NCI-H2171 (cell line): ENCODE measurements at regions not wholly inside any gene's neighbourhood (a gene's known extent, or its start where the extent isn't known, plus 50 kb on each side); places are given as distances from the start of the nearest gene placed in this dataset.
"Not testable (repeated sequence)": the region's sequence is repeated elsewhere in the genome, so short reads cannot be mapped to it uniquely, and the experiment has no call there.

Source experiments
- DNase-seq: peaks from one replicate; lab custom pipeline; 2025; lab: John Stamatoyannopoulos, UW

DNA sequence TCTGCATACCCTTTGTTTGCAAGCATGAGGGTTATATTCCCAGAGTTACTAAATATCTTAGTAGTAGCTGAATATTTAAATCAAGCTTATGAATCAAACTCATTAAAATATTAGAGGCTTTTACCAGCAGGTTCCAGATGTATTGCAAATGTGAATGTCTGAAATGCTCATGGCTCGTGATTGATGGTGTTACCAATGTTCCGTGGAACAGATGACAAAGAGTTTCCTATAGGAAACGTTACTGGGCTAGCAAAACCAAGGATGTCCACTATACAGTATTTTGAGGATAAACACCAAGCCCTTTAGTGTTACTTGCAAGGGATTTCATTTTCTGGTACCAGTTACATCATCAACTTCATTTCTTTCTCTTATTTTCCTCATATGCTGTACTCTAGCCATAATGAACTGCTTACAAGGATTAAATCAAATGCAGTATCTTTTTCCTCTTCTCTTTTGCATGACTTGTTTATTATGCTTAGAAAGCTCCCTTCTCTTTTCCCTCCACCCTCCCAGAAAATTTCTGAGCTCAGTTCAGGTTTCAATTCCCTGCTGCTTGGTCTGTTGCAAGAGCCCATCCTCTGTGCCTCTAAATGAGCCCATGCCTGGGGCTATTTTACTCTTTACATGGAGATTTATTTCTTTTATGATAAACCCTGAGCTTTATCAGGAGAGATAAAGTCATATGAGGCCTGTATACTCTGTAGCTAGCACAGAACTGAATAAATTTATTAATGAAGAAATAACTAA is 1537.1 kb upstream of the GOT2 start:
- no peak for DNase-seq

DNA sequence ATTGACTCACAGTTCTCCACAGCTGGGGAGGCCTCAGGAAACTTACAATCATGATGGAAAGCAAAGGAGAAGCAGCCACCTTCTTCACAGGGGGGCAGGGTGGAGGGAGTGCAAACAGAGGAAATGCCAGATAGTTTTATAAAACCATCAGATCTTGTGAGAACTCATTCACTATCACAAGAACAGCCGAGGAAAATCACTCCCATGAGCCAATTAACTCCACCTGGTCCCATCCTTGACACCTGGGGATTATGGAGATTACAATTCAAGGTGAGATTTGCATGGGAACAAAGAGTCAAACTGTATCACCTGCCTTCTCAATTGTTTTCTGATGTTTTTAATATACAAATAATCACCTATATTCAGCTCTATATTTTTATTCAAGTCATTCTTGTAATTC is 1527.3 kb upstream of the GOT2 start:
- no peak for DNase-seq

- no peak for DNase-seq
Measured at GRCh38 chr16:60259956-60260355, 1525.8 kb upstream of the GOT2 start.

- DNase-seq: no peak
Measured at GRCh38 chr16:60246086-60246485, 1512.0 kb upstream of the GOT2 start.

- no peak for DNase-seq
Measured at GRCh38 chr16:60241671-60242070, 1507.6 kb upstream of the GOT2 start.

GRCh38 chr16:60230666-60231065 is 1496.5 kb upstream of the GOT2 start:
- DNase-seq: no peak

GRCh38 chr16:60225541-60225940 is 1491.4 kb upstream of the GOT2 start:
- no peak for DNase-seq

GRCh38 chr16:60217787-60218186 is 1483.7 kb upstream of the GOT2 start:
- no peak for DNase-seq

DNA sequence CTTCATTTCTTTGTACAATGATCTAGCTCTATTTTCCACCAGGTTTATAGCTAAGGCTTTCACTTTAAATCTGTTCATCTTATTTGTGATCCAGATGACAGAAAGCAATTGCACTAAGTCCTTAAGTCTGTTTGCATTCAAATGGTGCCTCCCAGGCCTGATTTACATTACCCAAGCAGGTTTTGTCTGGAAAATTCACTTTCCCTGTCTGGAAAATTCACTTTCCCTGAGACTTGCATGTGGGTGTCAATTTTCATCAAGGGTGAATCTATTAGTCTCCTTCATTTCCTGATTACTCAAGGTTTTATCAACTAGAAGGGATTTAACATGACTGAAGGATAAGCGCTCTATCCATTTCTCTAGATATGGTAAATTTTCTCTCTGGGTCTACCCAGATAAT is 1480.2 kb upstream of the GOT2 start:
- no peak for DNase-seq

GRCh38 chr16:60206516-60206915 is 1472.4 kb upstream of the GOT2 start:
- DNase-seq: no peak

- no peak for DNase-seq
Measured at GRCh38 chr16:60204181-60204580, 1470.1 kb upstream of the GOT2 start.

- DNase-seq: no peak
Measured at GRCh38 chr16:60203525-60204124, 1469.5 kb upstream of the GOT2 start.

DNA sequence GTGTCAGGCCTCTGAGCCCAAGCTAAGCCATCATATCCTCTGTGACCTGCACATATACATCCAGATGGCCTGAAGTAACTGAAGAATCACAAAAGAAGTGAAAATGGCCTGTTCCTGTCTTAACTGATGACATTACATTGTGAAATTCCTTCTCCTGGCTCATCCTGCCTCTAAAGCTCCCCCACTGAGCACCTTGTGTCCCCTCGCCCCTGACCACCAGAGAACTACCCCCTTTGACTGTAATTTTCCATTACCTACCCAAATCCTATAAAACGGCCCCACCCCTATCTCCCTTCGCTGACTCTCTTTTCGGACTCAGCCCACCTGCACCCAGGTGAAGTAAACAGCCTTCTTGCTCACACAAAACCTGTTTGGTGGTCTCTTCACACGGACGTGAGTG is 1466.6 kb upstream of the GOT2 start:
- DNase-seq: not testable (repeated sequence)

- no peak for DNase-seq
Measured at GRCh38 chr16:60200161-60200560, 1466.0 kb upstream of the GOT2 start.

GRCh38 chr16:60199150-60199549 is 1465.0 kb upstream of the GOT2 start:
- no peak for DNase-seq

DNA sequence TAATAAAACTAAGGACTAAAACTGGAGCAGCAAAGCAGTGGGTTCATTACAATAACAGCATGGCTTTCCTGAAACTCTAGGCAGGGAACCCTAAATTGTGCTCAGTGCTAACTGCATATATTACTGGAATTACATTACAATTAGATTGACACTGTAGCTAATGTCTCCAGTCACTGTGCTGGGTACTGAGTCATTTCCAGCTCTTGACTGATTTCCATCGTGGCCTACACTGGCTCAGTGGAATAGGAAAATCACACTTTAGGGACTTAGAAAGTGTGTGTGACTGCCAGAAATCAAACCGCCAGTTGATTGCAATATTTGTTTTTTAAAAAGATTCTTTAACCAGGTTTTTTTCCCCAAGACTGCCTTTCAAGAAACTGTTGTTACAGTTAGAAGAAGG is 1447.4 kb upstream of the GOT2 start:
- no peak for DNase-seq

- DNase-seq: no peak
Measured at GRCh38 chr16:60180609-60181008, 1446.5 kb upstream of the GOT2 start.

- DNase-seq: no peak
Measured at GRCh38 chr16:60170196-60170595, 1436.1 kb upstream of the GOT2 start.

DNA sequence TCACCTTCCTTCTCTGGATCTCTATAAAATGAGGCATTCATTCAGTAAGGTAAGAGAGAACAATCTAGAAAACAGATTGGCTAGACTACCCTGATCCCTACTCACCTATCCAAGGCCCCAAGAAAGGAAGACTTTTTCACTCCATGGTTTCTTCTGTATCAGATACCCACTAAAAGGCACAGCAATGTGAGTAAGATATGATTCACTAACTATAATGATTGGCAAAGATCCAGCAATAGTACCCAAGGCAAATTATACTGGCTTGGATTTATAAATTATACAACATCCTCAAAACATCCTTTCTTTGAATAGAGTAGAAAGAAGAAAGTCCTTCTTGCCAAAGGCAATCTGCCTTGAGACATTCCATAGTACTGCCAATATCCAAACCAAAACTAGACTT is 1432.0 kb upstream of the GOT2 start:
- no peak for DNase-seq

DNA sequence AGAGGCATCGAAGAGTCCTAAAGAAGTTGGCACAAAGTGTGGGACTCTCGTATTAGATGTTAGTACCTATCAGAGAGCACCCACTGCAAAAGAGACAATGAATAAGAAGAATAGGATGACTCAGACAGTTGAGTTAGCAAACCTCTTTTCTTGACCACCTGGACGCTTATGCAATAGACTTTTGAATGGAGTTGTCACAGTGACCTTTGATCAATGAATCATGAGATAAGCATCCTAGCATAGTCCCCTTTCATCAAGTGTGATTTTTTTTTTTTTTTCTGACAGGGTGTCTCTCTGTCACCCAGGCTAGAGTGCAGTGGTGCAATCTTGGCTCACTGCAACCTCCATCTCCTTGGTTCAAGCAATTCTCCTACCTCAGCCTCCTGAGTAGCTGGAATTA is 1417.9 kb upstream of the GOT2 start:
- no peak for DNase-seq

GRCh38 chr16:60150907-60151306 is 1416.8 kb upstream of the GOT2 start:
- no peak for DNase-seq

- no peak for DNase-seq
Measured at GRCh38 chr16:60143348-60143705, 1409.2 kb upstream of the GOT2 start.

GRCh38 chr16:60142619-60143347 is 1408.7 kb upstream of the GOT2 start:
- no peak for DNase-seq
